Panc1 (cell line): ENCODE measurements at regions not wholly inside any gene's neighbourhood (a gene's known extent, or its start where the extent isn't known, plus 50 kb on each side); places are given as distances from the start of the nearest gene placed in this dataset.

ENCODE experiments used
- ATAC-seq: fragments of 200-7000 bp; cut with Tn5 transposase; 2 replicates; pipeline ENCODE4 v1.9.1; 2020; ENCODE audit warnings: mild to moderate bottlenecking, moderate library complexity
- BruUV-seq: library from RNA; stranded (reverse); fragments of 400-500 nt; replicated peaks from 2 replicates; lab custom pipeline; 2021; lab: Mats Ljungman, UMichigan
- CTCF ChIA-PET: fragments of 300-600 bp; sonication (Branson Sonifier 250); formaldehyde crosslinking; loops from one replicate; lab custom pipeline; 2022; ENCODE audit warnings: antibody characterized with exemption; lab: Charles Lee
- POLR2A ChIA-PET: fragments of 300-600 bp; sonication (Branson Sonifier 250); formaldehyde crosslinking; loops from one replicate; lab custom pipeline; 2022; ENCODE audit warnings: antibody characterized with exemption; lab: Charles Lee
- DNase-seq: peaks from one replicate; pipeline ENCODE4 v3.0.0-alpha.2; 2010; ENCODE audit warnings: low read depth, low spot score
- H3K27ac ChIP-seq: 2 replicates; pipeline ENCODE4 v1.5.1; 2011; ENCODE audit warnings: mild to moderate bottlenecking, low read length, inconsistent platforms
- H3K27me3 ChIP-seq: fragments of 200-500 bp; sonication (Bioruptor generic); 2 replicates; pipeline ENCODE4 v1.6.0; 2014; ENCODE audit warnings: low read length, inconsistent platforms; ENCODE audit not compliant: control insufficient read depth, insufficient read depth
- H3K36me3 ChIP-seq: fragments of 200-500 bp; sonication (Bioruptor generic); 2 replicates; pipeline ENCODE4 v1.5.1; 2014; ENCODE audit warnings: inconsistent platforms, mild to moderate bottlenecking, low read length, moderate library complexity; ENCODE audit not compliant: control insufficient read depth, insufficient read depth
- H3K4me1 ChIP-seq: 2 replicates; pipeline ENCODE4 v1.5.1; 2011; ENCODE audit warnings: inconsistent platforms, mild to moderate bottlenecking, low read length, moderate library complexity; ENCODE audit not compliant: control insufficient read depth, insufficient read depth
- H3K4me3 ChIP-seq, 2 experiments: 2 replicates each; pipeline ENCODE4 v1.5.1; 2011 to 2012; ENCODE audit warnings: low read depth in 2 of 2, low read length in 2 of 2, mild to moderate bottlenecking in 2 of 2, inconsistent platforms in 1 of 2, moderate library complexity in 1 of 2
- H3K9me3 ChIP-seq: fragments of 200-500 bp; sonication (Bioruptor generic); 2 replicates; pipeline ENCODE4 v1.5.1; 2014; ENCODE audit warnings: low read depth, mild to moderate bottlenecking, inconsistent platforms, low read length, moderate library complexity; ENCODE audit not compliant: control insufficient read depth, insufficient read depth
- CTCF ChIP-seq: fragments of 450-650 bp; IDR thresholded peaks from 2 replicates; pipeline ENCODE4 v1.5.1; 2017; ENCODE audit warnings: mild to moderate bottlenecking
- POLR2AphosphoS5 ChIP-seq: IDR thresholded peaks from 2 replicates; pipeline ENCODE4 v1.6.1; 2012; ENCODE audit warnings: mild to moderate bottlenecking, low read depth, low read length, moderate library complexity
- REST ChIP-seq, 2 experiments: IDR thresholded peaks; 2 replicates each; pipeline ENCODE4 v1.6.1; 2011 to 2012; ENCODE audit warnings: low read depth in 2 of 2, control low read depth in 1 of 2, low read length in 1 of 2, mild to moderate bottlenecking in 1 of 2, moderate library complexity in 1 of 2; ENCODE audit not compliant: insufficient read depth in 1 of 2
- SIN3A ChIP-seq: IDR thresholded peaks from 2 replicates; pipeline ENCODE4 v1.6.1; 2012; ENCODE audit warnings: low read depth, mild to moderate bottlenecking, low read length, moderate library complexity, borderline replicate concordance; ENCODE audit not compliant: insufficient read depth
- TCF7L2 ChIP-seq: IDR thresholded peaks from 2 replicates; pipeline ENCODE4 v1.6.1; 2011; ENCODE audit warnings: mild to moderate bottlenecking, low read depth, low read length, inconsistent platforms
- in situ Hi-C: cut with HindIII; loops from 2 replicates; pipeline ENCODE4 v1.10.0; 2016; ENCODE audit warnings: low sequenced_read_pairs, low pct_unique_long_range_greater_than_20kb
- intact Hi-C: fragments of 100-400 bp; cut with micrococcal nuclease; formaldehyde crosslinking; loops from one replicate; pipeline ENCODE4 v1.10.0; 2022; ENCODE audit not compliant: unreplicated experiment

GRCh38 chr9:108694170-108694569 lies 161.6 kb downstream of the ACTL7B start:
- DNase-seq, result no peak
- H3K4me3 ChIP-seq, result no peak overlapping the region
- POLR2A ChIA-PET, result no interaction called here
- ATAC-seq, result no peak
- H3K27me3 ChIP-seq, result no peaks in the 10 kb centered on the region
- CTCF ChIA-PET, result no interaction called here
- BruUV-seq, result no TSS peak
- no peaks in the 10 kb centered on the region for H3K9me3 ChIP-seq
- in situ Hi-C loops, result no loop called here
- no peaks in the 10 kb centered on the region for H3K36me3 ChIP-seq
- no peaks in the 10 kb centered on the region for H3K4me1 ChIP-seq
- H3K27ac ChIP-seq, result no peak overlapping the region
- no peak for TF ChIP-seq REST (IDR thresholded peaks at IDR 0.05; ENCODE audit: insufficient read depth in 1 of 2, low read depth in 2 of 2, low read length in 1 of 2)
- no peak for TF ChIP-seq POLR2AphosphoS5
- TF ChIP-seq TCF7L2, result no peak
- no peak for TF ChIP-seq CTCF
- TF ChIP-seq SIN3A, result no peak
- intact Hi-C loops, result no loop called here

GRCh38 chr9:108691614-108692013 lies 164.2 kb downstream of the ACTL7B start:
- in situ Hi-C loops, result no loop called here
- no peak for ATAC-seq

More at GRCh38 chr9:108691614-108692013, 164.2 kb downstream of the ACTL7B start:
- Histone ChIP-seq H3K4me1 (no peaks in the 10 kb centered on the region), H3K36me3 (no peaks in the 10 kb centered on the region), H3K27ac (no peak overlapping the region), H3K4me3 (no peak overlapping the region), H3K9me3 (no peaks in the 10 kb centered on the region), H3K27me3 (no peaks in the 10 kb centered on the region)
- no peak for DNase-seq
- no TSS peak for BruUV-seq
- POLR2A ChIA-PET, result no interaction called here
- TF ChIP-seq REST (IDR thresholded peaks at IDR 0.05; ENCODE audit: insufficient read depth in 1 of 2, low read depth in 2 of 2, low read length in 1 of 2) (no peak), POLR2AphosphoS5 (no peak), CTCF (no peak)
- intact Hi-C loops, result no loop called here
- CTCF ChIA-PET, result no interaction called here
